Uterus (tissue), 2 donors: ENCODE measurements at regions not wholly inside any gene's neighbourhood (a gene's known extent, or its start where the extent isn't known, plus 50 kb on each side); places are given as distances from the start of the nearest gene placed in this dataset.

Experiments used
- POLR2A ChIP-seq, 2 donors: fragments of 450-650 bp; IDR thresholded peaks; one replicate each; pipeline ENCODE4 v1.6.1; 2016; ENCODE audit warnings: antibody characterized with exemption in 2 of 2, mild to moderate bottlenecking in 1 of 2, moderate library complexity in 1 of 2
- TF ChIP-seq, protein P1 (sequence below), 4 experiments: fragments of 200-600 bp in 2 of 4; fragments of 450-650 bp in 2 of 4; sonication (generic) in 2 of 4; IDR thresholded peaks; one replicate each; pipeline ENCODE4 v1.5.1; 2016 to 2019; ENCODE audit warnings: antibody characterized with exemption in 4 of 4, mild to moderate bottlenecking in 2 of 4, moderate library complexity in 1 of 4

DNA sequence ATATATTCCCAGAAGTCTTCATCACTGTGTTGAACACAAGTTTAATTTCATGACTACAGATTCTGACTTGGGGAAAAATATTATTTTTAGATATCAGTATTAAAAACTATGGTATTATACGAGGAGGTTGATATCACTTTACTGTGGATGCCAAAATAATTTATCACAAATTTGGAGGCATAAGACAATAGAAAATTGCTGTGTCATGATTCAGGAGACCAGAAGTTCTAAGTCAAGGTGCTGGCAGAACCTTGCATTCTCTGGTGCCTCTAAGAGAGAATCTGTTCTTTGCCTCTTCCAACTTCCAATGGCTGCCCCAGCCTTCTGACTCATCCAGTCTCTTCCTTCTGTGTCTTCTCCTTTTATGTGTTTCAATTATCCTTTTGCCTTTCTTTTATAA is 325.0 kb upstream of the CNTN4 start:
- no peak for TF ChIP-seq POLR2A (IDR thresholded peaks at IDR 0.05)
- TF ChIP-seq, protein P1, sequence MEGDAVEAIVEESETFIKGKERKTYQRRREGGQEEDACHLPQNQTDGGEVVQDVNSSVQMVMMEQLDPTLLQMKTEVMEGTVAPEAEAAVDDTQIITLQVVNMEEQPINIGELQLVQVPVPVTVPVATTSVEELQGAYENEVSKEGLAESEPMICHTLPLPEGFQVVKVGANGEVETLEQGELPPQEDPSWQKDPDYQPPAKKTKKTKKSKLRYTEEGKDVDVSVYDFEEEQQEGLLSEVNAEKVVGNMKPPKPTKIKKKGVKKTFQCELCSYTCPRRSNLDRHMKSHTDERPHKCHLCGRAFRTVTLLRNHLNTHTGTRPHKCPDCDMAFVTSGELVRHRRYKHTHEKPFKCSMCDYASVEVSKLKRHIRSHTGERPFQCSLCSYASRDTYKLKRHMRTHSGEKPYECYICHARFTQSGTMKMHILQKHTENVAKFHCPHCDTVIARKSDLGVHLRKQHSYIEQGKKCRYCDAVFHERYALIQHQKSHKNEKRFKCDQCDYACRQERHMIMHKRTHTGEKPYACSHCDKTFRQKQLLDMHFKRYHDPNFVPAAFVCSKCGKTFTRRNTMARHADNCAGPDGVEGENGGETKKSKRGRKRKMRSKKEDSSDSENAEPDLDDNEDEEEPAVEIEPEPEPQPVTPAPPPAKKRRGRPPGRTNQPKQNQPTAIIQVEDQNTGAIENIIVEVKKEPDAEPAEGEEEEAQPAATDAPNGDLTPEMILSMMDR (IDR thresholded peaks at IDR 0.05): no peak
